HCT116 (cell line): ENCODE measurements at regions not wholly inside any gene's neighbourhood (a gene's known extent, or its start where the extent isn't known, plus 50 kb on each side); places are given as distances from the start of the nearest gene placed in this dataset.

ENCODE experiments used
- ATAC-seq: fragments of 200-7000 bp; cut with Tn5 transposase; 2 replicates; pipeline ENCODE4 v1.9.1; 2020; ENCODE audit warnings: mild to moderate bottlenecking, moderate library complexity
- BruUV-seq: library from RNA; stranded (reverse); fragments of 400-500 nt; replicated peaks from 2 replicates; lab custom pipeline; 2021; lab: Mats Ljungman, UMichigan
- CTCF ChIA-PET: fragments of 300-600 bp; sonication (Branson Sonifier 250); formaldehyde crosslinking; loops from one replicate; lab custom pipeline; 2021; ENCODE audit warnings: antibody characterized with exemption; lab: Charles Lee
- POLR2A ChIA-PET: fragments of 300-600, 350-600 bp; sonication (Branson Sonifier 250); formaldehyde crosslinking; loops from one replicate; lab custom pipeline; 2021; ENCODE audit warnings: antibody characterized with exemption; lab: Charles Lee
- RAD21 ChIA-PET, 2 experiments: fragments of 300-600 bp; sonication (Branson Sonifier 250); formaldehyde crosslinking; loops; one replicate each; lab custom pipeline; 2023; ENCODE audit warnings: low total read pairs in 2 of 2; ENCODE audit not compliant: uncharacterized antibody in 2 of 2, unreplicated experiment in 2 of 2, low non-redundant PET in 1 of 2; lab: Charles Lee
- DNase-seq: peaks from one replicate; pipeline ENCODE4 v3.0.0-alpha.2; 2010; ENCODE audit warnings: low read depth, low spot score
- H2AFZ ChIP-seq: fragments of 200-600 bp; shearing (Covaris generic), sonication (generic); 2 replicates; pipeline ENCODE4 v1.6.1; 2017; ENCODE audit warnings: low read depth, mixed run types, mixed read lengths, antibody characterized with exemption, low read length; ENCODE audit not compliant: poor library complexity, severe bottlenecking
- H3K27ac ChIP-seq: 2 replicates; pipeline ENCODE4 v1.5.1; 2012; ENCODE audit warnings: low read depth, low read length
- H3K27me3 ChIP-seq: fragments of 200-600 bp; sonication (generic); 2 replicates; pipeline ENCODE4 v1.6.1; 2016; ENCODE audit warnings: mixed run types, low read length, mixed read lengths; ENCODE audit not compliant: insufficient read depth
- H3K36me3 ChIP-seq, 2 experiments: fragments of 200-500 bp in 1 of 2; fragments of 200-600 bp in 1 of 2; sonication (Bioruptor generic) in 1 of 2; sonication (generic) in 1 of 2; 2 replicates each; pipeline versions ENCODE4 v1.5.1 to v1.6.1; 2014 to 2016; ENCODE audit warnings: low read length in 2 of 2, inconsistent platforms in 1 of 2, mixed read lengths in 1 of 2, mixed run types in 1 of 2; ENCODE audit not compliant: insufficient read depth in 2 of 2, control insufficient read depth in 1 of 2
- H3K4me1 ChIP-seq, 2 experiments: fragments of 200-600 bp in 1 of 2; sonication (generic) in 1 of 2; 2 replicates each; pipeline versions ENCODE4 v1.5.1 to v1.6.1; 2012 to 2017; ENCODE audit warnings: low read length in 2 of 2, inconsistent platforms in 1 of 2, mild to moderate bottlenecking in 1 of 2, mixed read lengths in 1 of 2, mixed run types in 1 of 2, moderate library complexity in 1 of 2; ENCODE audit not compliant: insufficient read depth in 2 of 2, control insufficient read depth in 1 of 2
- H3K4me2 ChIP-seq: fragments of 200-600 bp; sonication (generic); 2 replicates; pipeline ENCODE4 v1.6.1; 2017; ENCODE audit warnings: mixed run types, low read length, mixed read lengths
- H3K4me3 ChIP-seq, 2 experiments: fragments of 200-600 bp in 1 of 2; sonication (generic) in 1 of 2; replicated peaks in 1 of 2; 2 replicates each; pipeline ENCODE4 v1.5.1; 2011 to 2016; ENCODE audit warnings: low read length in 2 of 2, control low read depth in 1 of 2, low read depth in 1 of 2, mild to moderate bottlenecking in 1 of 2, mixed read lengths in 1 of 2, mixed run types in 1 of 2
- H3K79me2 ChIP-seq: fragments of 200-600 bp; sonication (generic); 2 replicates; pipeline ENCODE4 v1.6.1; 2017; ENCODE audit warnings: mild to moderate bottlenecking, mixed run types, low read length, moderate library complexity, mixed read lengths; ENCODE audit not compliant: insufficient read depth
- H3K9ac ChIP-seq: fragments of 200-600 bp; sonication (generic); 2 replicates; pipeline ENCODE4 v1.6.1; 2016; ENCODE audit warnings: low read length, mixed read lengths
- H3K9me2 ChIP-seq: fragments of 200-600 bp; sonication (generic), shearing (Covaris generic); 2 replicates; pipeline ENCODE4 v1.6.1; 2017; ENCODE audit warnings: mixed run types, mild to moderate bottlenecking, moderate library complexity; ENCODE audit not compliant: insufficient read depth
- H3K9me3 ChIP-seq, 2 experiments: fragments of 200-500 bp in 1 of 2; fragments of 200-600 bp in 1 of 2; sonication (Bioruptor generic) in 1 of 2; sonication (generic) in 1 of 2; 2 replicates each; pipeline ENCODE4 v1.6.1; 2014 to 2017; ENCODE audit warnings: low read length in 2 of 2, mixed read lengths in 2 of 2, inconsistent platforms in 1 of 2, low read depth in 1 of 2, mild to moderate bottlenecking in 1 of 2, mixed run types in 1 of 2, moderate library complexity in 1 of 2; ENCODE audit not compliant: control insufficient read depth in 1 of 2, insufficient read depth in 1 of 2
- H4K20me1 ChIP-seq: fragments of 200-600 bp; sonication (generic), shearing (Covaris generic); 2 replicates; pipeline ENCODE4 v1.6.1; 2017; ENCODE audit warnings: mixed run types, mild to moderate bottlenecking, moderate library complexity; ENCODE audit not compliant: insufficient read depth
- FOSL1 ChIP-seq: IDR thresholded peaks from 2 replicates; pipeline ENCODE4 v1.6.1; 2012; ENCODE audit warnings: low read depth
- JUND ChIP-seq: IDR thresholded peaks from 2 replicates; pipeline ENCODE4 v1.6.1; 2012
- POLR2A ChIP-seq: IDR thresholded peaks from 2 replicates; pipeline ENCODE4 v1.7.0; 2011; ENCODE audit warnings: borderline replicate concordance; ENCODE audit not compliant: insufficient read depth, insufficient read length; ENCODE audit errors: extremely low read depth
- REST ChIP-seq: IDR thresholded peaks from 2 replicates; pipeline ENCODE4 v1.6.1; 2012; ENCODE audit warnings: low read depth
- SRF ChIP-seq: IDR thresholded peaks from 2 replicates; pipeline ENCODE4 v1.6.1; 2012; ENCODE audit warnings: low read depth
- TCF7L2 ChIP-seq: IDR thresholded peaks from 2 replicates; pipeline ENCODE4 v1.7.0; 2011; ENCODE audit warnings: borderline replicate concordance, inconsistent platforms; ENCODE audit not compliant: insufficient read depth, insufficient read length; ENCODE audit errors: extremely low read depth
- YY1 ChIP-seq: IDR thresholded peaks from 2 replicates; pipeline ENCODE4 v1.6.1; 2011; ENCODE audit warnings: low read length, low read depth, moderate library complexity, mild to moderate bottlenecking; ENCODE audit not compliant: insufficient replicate concordance; ENCODE audit errors: extremely low read depth
- intact Hi-C: fragments of 100-400 bp; cut with micrococcal nuclease; formaldehyde crosslinking; loops from 2 replicates; pipeline ENCODE4 v1.10.0; 2022

DNA sequence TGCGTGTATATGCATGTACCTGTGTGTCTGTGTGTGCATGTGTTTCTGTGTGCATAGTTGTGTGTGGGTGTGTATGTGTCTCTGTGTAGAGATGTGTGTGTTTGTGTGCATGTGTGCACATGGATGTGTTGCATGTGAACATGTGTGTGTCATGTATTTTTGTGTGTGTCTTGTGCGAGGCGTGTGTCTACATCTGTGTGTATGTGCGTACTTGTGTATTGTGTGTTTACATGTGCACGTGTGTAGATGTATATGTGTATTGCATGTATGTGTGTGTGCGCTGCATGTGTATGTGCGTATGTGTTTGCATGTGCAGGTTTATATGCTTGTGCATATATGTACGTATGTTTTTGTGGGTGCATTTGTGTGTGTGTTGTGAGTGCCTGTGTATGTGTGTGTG, 735.2 kb downstream of the GALR1 start:
- DNase-seq (no peak), ATAC-seq (no peak)
- Histone ChIP-seq H3K36me3 (no peaks in the 10 kb centered on the region), H3K79me2 (no peaks in the 10 kb centered on the region), H3K9ac (no peak overlapping the region), H3K27me3 (no peaks in the 10 kb centered on the region), H4K20me1 (no peaks in the 10 kb centered on the region), H2AFZ (no peak overlapping the region), H3K4me3 (no peak overlapping the region), H3K9me2 (no peaks in the 10 kb centered on the region), H3K9me3 (peaks cover 18 to 31% of the 10 kb centered on the region in 2 experiments; a peak in 2 of 4 replicates), H3K4me2 (no peak overlapping the region), H3K4me1 (no peaks in the 10 kb centered on the region), H3K27ac (no peak overlapping the region)
- TF ChIP-seq FOSL1 (no peak), TCF7L2 (no peak), POLR2A (no peak), SRF (no peak), JUND (no peak), REST (no peak), YY1 (no peak)
- no TSS peak for BruUV-seq
- POLR2A ChIA-PET: no interaction called here
- RAD21 ChIA-PET: no interaction called here
- intact Hi-C loops: no loop called here
- CTCF ChIA-PET: no interaction called here
